ENCODE measurements at regions not wholly inside any gene's neighbourhood (a gene's known extent, or its start where the extent isn't known, plus 50 kb on each side); places are given as distances from the start of the nearest gene placed in this dataset.
"Not testable (repeated sequence)": the region's sequence is repeated elsewhere in the genome, so short reads cannot be mapped to it uniquely, and the experiment has no call there.

DNA sequence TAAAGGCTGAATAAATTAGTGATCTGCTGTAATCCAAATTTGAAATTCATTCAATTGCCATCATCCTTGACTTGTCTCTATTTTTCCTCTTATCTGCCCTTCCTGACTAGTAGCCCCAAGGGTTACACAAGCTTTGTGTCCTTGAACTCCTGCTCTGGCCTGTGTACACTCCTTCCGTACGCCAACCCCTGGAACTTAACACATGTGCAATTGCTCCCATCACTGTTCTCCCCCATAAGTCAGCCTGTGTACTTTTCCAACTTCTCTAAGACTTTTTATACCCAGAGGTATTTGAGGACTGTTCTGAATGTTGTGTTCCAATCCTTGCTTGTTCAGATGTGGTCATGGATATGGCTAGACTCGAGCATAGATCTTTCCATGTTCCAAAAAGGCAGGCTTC lies 171.1 kb upstream of the G2E3 start:
- WGBS, 2 donors = 48 to 52% methylated on average over 3 of the region's 3 CpGs
- ATAC-seq (ENCODE audit: low FRiP score) (no peak), DNase-seq (no peak)
- intact Hi-C loops (cut with DNase I) = no loop called here
- Histone ChIP-seq H3K9me3 (ENCODE audit: control insufficient read depth, low read length) (no peaks in the 10 kb centered on the region), H3K4me3 (ENCODE audit: low read length in 2 of 2) (no peak overlapping the region), H3K27ac (ENCODE audit: low read depth in 1 of 2, low read length in 2 of 2) (no peak overlapping the region), H3K4me1 (ENCODE audit: control insufficient read depth in 1 of 2, insufficient read depth in 2 of 2, low read length in 2 of 2) (no peaks in the 10 kb centered on the region), H3K27me3 (ENCODE audit: control insufficient read depth in 1 of 2, insufficient read depth in 2 of 2, low read length in 1 of 2) (no peaks in the 10 kb centered on the region), H3K36me3 (ENCODE audit: control insufficient read depth in 1 of 2, insufficient read depth in 2 of 2, low read length in 1 of 2) (no peaks in the 10 kb centered on the region)

GRCh38 chr14:30389134-30389876 lies 169.7 kb upstream of the G2E3 start:
- H3K9me3 ChIP-seq (ENCODE audit: control insufficient read depth, low read length) = no peaks in the 10 kb centered on the region
- no peak overlapping the region for H3K27ac ChIP-seq (ENCODE audit: low read depth in 1 of 2, low read length in 2 of 2)
- ATAC-seq (ENCODE audit: low FRiP score) = no peak
- H3K36me3 ChIP-seq (ENCODE audit: control insufficient read depth in 1 of 2, insufficient read depth in 2 of 2, low read length in 1 of 2) = no peaks in the 10 kb centered on the region
- intact Hi-C loops (cut with DNase I) = no loop called here
- 52 to 59% methylated on average over 6 of the region's 6 CpGs for WGBS, 2 donors
- H3K4me3 ChIP-seq (ENCODE audit: low read length in 2 of 2) = no peak overlapping the region
- H3K27me3 ChIP-seq (ENCODE audit: control insufficient read depth in 1 of 2, insufficient read depth in 2 of 2, low read length in 1 of 2) = no peaks in the 10 kb centered on the region
- peak; percentile 60 to 83 for DNase-seq
- no peaks in the 10 kb centered on the region for H3K4me1 ChIP-seq (ENCODE audit: control insufficient read depth in 1 of 2, insufficient read depth in 2 of 2, low read length in 2 of 2)

GRCh38 chr14:30389877-30390385 lies 169.0 kb upstream of the G2E3 start:
- Histone ChIP-seq H3K4me3 (ENCODE audit: low read length in 2 of 2) (no peak overlapping the region), H3K9me3 (ENCODE audit: control insufficient read depth, low read length) (no peaks in the 10 kb centered on the region), H3K27me3 (ENCODE audit: control insufficient read depth in 1 of 2, insufficient read depth in 2 of 2, low read length in 1 of 2) (no peaks in the 10 kb centered on the region), H3K4me1 (ENCODE audit: control insufficient read depth in 1 of 2, insufficient read depth in 2 of 2, low read length in 2 of 2) (no peaks in the 10 kb centered on the region), H3K27ac (ENCODE audit: low read depth in 1 of 2, low read length in 2 of 2) (no peak overlapping the region), H3K36me3 (ENCODE audit: control insufficient read depth in 1 of 2, insufficient read depth in 2 of 2, low read length in 1 of 2) (no peaks in the 10 kb centered on the region)
- no peak for DNase-seq
- 41 to 48% methylated on average over 4 of the region's 4 CpGs for WGBS, 2 donors
- ATAC-seq (ENCODE audit: low FRiP score) = no peak
- intact Hi-C loops (cut with DNase I) = no loop called here

DNA sequence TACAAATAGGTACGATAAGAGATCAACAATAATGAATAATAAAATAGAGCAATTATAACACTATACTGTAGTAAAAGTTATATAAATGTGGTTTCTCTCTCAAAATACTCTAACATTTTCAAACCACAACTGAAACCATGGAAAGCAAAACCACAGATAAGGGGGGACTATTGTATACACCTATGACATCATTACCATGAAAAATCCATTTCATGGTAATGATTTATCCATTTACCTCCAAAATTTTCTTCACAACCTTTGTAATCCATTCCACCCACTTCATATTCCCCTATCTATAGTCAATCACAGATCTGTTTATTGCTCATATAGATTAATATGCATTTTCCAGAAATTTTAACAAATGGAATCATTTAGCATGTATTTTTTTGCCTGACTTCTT lies 163.9 kb upstream of the G2E3 start:
- no peak overlapping the region for H3K27ac ChIP-seq (ENCODE audit: low read depth in 1 of 2, low read length in 2 of 2)
- DNase-seq = no peak
- no peak for ATAC-seq (ENCODE audit: low FRiP score)
- H3K4me3 ChIP-seq (ENCODE audit: low read length in 2 of 2) = no peak overlapping the region
- intact Hi-C loops (cut with DNase I) = no loop called here
- no peaks in the 10 kb centered on the region for H3K9me3 ChIP-seq (ENCODE audit: control insufficient read depth, low read length)
- no peaks in the 10 kb centered on the region for H3K27me3 ChIP-seq (ENCODE audit: control insufficient read depth in 1 of 2, insufficient read depth in 2 of 2, low read length in 1 of 2)
- no peaks in the 10 kb centered on the region for H3K36me3 ChIP-seq (ENCODE audit: control insufficient read depth in 1 of 2, insufficient read depth in 2 of 2, low read length in 1 of 2)
- H3K4me1 ChIP-seq (ENCODE audit: control insufficient read depth in 1 of 2, insufficient read depth in 2 of 2, low read length in 2 of 2) = no peaks in the 10 kb centered on the region
- 81 to 85% methylated on average over 1 of the region's 1 CpG for WGBS, 2 donors

DNA sequence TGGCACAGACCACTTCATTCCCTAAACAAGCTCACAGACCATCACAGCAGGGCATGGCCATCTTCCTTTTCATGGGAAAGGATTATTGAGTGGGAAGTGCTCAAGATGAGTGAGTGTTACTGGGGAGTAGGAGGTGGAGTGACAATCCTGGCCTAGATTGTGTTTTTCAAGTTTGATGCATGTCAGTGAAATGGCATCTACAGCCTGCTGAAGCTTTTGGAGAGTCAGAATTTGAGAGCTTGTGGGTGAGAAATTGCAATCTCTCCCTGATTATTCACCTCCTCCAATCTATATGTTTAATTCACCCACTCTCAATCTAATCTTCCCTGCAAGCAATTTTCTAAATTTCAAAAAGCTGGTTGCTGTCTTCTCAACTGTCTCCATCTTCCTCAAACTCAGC lies 156.1 kb upstream of the G2E3 start:
- Histone ChIP-seq H3K9me3 (ENCODE audit: control insufficient read depth, low read length) (no peaks in the 10 kb centered on the region), H3K4me3 (ENCODE audit: low read length in 2 of 2) (no peak overlapping the region), H3K4me1 (ENCODE audit: control insufficient read depth in 1 of 2, insufficient read depth in 2 of 2, low read length in 2 of 2) (no peaks in the 10 kb centered on the region), H3K27ac (ENCODE audit: low read depth in 1 of 2, low read length in 2 of 2) (no peak overlapping the region), H3K27me3 (ENCODE audit: control insufficient read depth in 1 of 2, insufficient read depth in 2 of 2, low read length in 1 of 2) (no peaks in the 10 kb centered on the region), H3K36me3 (ENCODE audit: control insufficient read depth in 1 of 2, insufficient read depth in 2 of 2, low read length in 1 of 2) (no peaks in the 10 kb centered on the region)
- no peak for DNase-seq
- intact Hi-C loops (cut with DNase I) = no loop called here
- ATAC-seq (ENCODE audit: low FRiP score) = no peak

GRCh38 chr14:30403791-30404190 lies 155.2 kb upstream of the G2E3 start:
- no peak overlapping the region for H3K27ac ChIP-seq (ENCODE audit: low read depth in 1 of 2, low read length in 2 of 2)
- intact Hi-C loops (cut with DNase I) = no loop called here
- DNase-seq (no peak), ATAC-seq (ENCODE audit: low FRiP score) (no peak)
- H3K27me3 ChIP-seq (ENCODE audit: control insufficient read depth in 1 of 2, insufficient read depth in 2 of 2, low read length in 1 of 2) = no peaks in the 10 kb centered on the region
- no peaks in the 10 kb centered on the region for H3K36me3 ChIP-seq (ENCODE audit: control insufficient read depth in 1 of 2, insufficient read depth in 2 of 2, low read length in 1 of 2)
- 73 to 74% methylated on average over 4 of the region's 4 CpGs for WGBS, 2 donors
- no peaks in the 10 kb centered on the region for H3K4me1 ChIP-seq (ENCODE audit: control insufficient read depth in 1 of 2, insufficient read depth in 2 of 2, low read length in 2 of 2)
- no peak overlapping the region for H3K4me3 ChIP-seq (ENCODE audit: low read length in 2 of 2)
- H3K9me3 ChIP-seq (ENCODE audit: control insufficient read depth, low read length) = no peaks in the 10 kb centered on the region

- H3K27me3 ChIP-seq (ENCODE audit: control insufficient read depth in 1 of 2, insufficient read depth in 2 of 2, low read length in 1 of 2); H3K36me3 ChIP-seq (ENCODE audit: control insufficient read depth in 1 of 2, insufficient read depth in 2 of 2, low read length in 1 of 2); DNase-seq; ATAC-seq (ENCODE audit: low FRiP score); intact Hi-C loops (cut with DNase I); H3K4me1 ChIP-seq (ENCODE audit: control insufficient read depth in 1 of 2, insufficient read depth in 2 of 2, low read length in 2 of 2); H3K4me3 ChIP-seq (ENCODE audit: low read length in 2 of 2); H3K27ac ChIP-seq (ENCODE audit: low read depth in 1 of 2, low read length in 2 of 2); H3K9me3 ChIP-seq (ENCODE audit: control insufficient read depth, low read length): not testable (repeated sequence)
- 86 to 87% methylated on average over 2 of the region's 2 CpGs for WGBS, 2 donors
Measured at GRCh38 chr14:30409508-30410015, 149.4 kb upstream of the G2E3 start.

- Histone ChIP-seq H3K4me3 (ENCODE audit: low read length in 2 of 2) (no peak overlapping the region), H3K4me1 (ENCODE audit: control insufficient read depth in 1 of 2, insufficient read depth in 2 of 2, low read length in 2 of 2) (no peaks in the 10 kb centered on the region), H3K9me3 (ENCODE audit: control insufficient read depth, low read length) (peaks cover 2% of the 10 kb centered on the region), H3K27me3 (ENCODE audit: control insufficient read depth in 1 of 2, insufficient read depth in 2 of 2, low read length in 1 of 2) (no peaks in the 10 kb centered on the region), H3K27ac (ENCODE audit: low read depth in 1 of 2, low read length in 2 of 2) (no peak overlapping the region), H3K36me3 (ENCODE audit: control insufficient read depth in 1 of 2, insufficient read depth in 2 of 2, low read length in 1 of 2) (no peaks in the 10 kb centered on the region)
- intact Hi-C loops (cut with DNase I) = no loop called here
- DNase-seq (no peak), ATAC-seq (ENCODE audit: low FRiP score) (no peak)
- 77 to 80% methylated on average over 4 of the region's 4 CpGs for WGBS, 2 donors
Measured at GRCh38 chr14:30410986-30411385, 148.0 kb upstream of the G2E3 start.

DNA sequence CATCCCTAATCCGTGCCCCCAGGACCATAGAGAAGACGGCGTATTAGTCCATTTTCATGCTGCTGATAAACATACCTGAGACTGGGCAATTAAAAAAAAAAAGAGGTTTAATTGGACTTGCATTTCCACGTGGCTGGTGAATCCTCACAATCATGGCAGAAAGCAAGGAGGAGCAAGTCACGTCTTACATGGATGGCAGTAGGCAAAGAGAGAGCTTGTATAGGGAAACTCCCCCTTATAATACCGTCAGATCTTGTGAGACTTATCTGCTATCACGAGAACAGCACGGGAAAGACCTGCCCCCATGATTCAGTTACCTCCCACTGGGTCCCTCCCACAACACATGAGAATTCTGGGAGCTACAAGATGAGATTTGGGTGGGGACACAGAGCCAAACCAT lies 145.8 kb upstream of the G2E3 start:
- H3K4me3 ChIP-seq (ENCODE audit: low read length in 2 of 2); ATAC-seq (ENCODE audit: low FRiP score); H3K9me3 ChIP-seq (ENCODE audit: control insufficient read depth, low read length); H3K27me3 ChIP-seq (ENCODE audit: control insufficient read depth in 1 of 2, insufficient read depth in 2 of 2, low read length in 1 of 2); H3K36me3 ChIP-seq (ENCODE audit: control insufficient read depth in 1 of 2, insufficient read depth in 2 of 2, low read length in 1 of 2); H3K4me1 ChIP-seq (ENCODE audit: control insufficient read depth in 1 of 2, insufficient read depth in 2 of 2, low read length in 2 of 2); intact Hi-C loops (cut with DNase I); H3K27ac ChIP-seq (ENCODE audit: low read depth in 1 of 2, low read length in 2 of 2); DNase-seq: not testable (repeated sequence)
- 84 to 89% methylated on average over 8 of the region's 8 CpGs for WGBS, 2 donors

Data from aorta (tissue), 5 donors.